K562 (cell line): ENCODE measurements at regions not wholly inside any gene's neighbourhood (a gene's known extent, or its start where the extent isn't known, plus 50 kb on each side); places are given as distances from the start of the nearest gene placed in this dataset.

Source experiments
- ATAC-seq: fragments of 200-7000 bp; cut with Tn5 transposase; 3 replicates; pipeline ENCODE4 v1.9.1; 2020; ENCODE audit warnings: moderate library complexity
- BruUV-seq: library from RNA; stranded (reverse); fragments of 400-500 nt; replicated peaks from 2 replicates; lab custom pipeline; 2021; lab: Mats Ljungman, UMichigan
- CTCF ChIA-PET: fragments of 300-600 bp; formaldehyde crosslinking; extraction: SDS; loops from one replicate; lab custom pipeline; 2021; ENCODE audit warnings: low intra/inter-chr PET ratio; lab: Yijun Ruan, JAX
- POLR2A ChIA-PET: fragments of 300-600, 350-650 bp; sonication (Branson Sonifier 250); formaldehyde crosslinking; extraction: SDS; loops from one replicate; lab custom pipeline; 2021; ENCODE audit warnings: antibody characterized with exemption, inconsistent platforms; lab: Yijun Ruan, JAX
- DNase-seq, 4 experiments: peaks; one replicate each; pipeline versions ENCODE4 v3.0.0 to v3.0.0-alpha.2; 2011 to 2018; ENCODE audit warnings: low spot score in 3 of 4, mixed read lengths in 3 of 4; ENCODE audit errors: extremely low read depth in 1 of 4
- FAIRE-seq: peaks from 2 replicates; lab custom pipeline; 2011; peaks lifted over from hg19 to GRCh38; lab: Jason Lieb, UNC
- H2AFZ ChIP-seq: 2 replicates; pipeline ENCODE4 v1.6.0; 2011; ENCODE audit warnings: low read depth, low read length, control low read depth, inconsistent platforms
- H3K27ac ChIP-seq: fragments of 200-600 bp; 3 replicates; pipeline ENCODE4 v1.8.0; 2011; ENCODE audit warnings: low read depth, mild to moderate bottlenecking, control low read depth, inconsistent platforms, low read length, moderate library complexity, mixed read lengths; ENCODE audit errors: extremely low read depth
- H3K27me3 ChIP-seq, 2 experiments: fragments of 300-600 bp in 1 of 2; 2 replicates in 1 of 2; 3 replicates in 1 of 2; pipeline versions ENCODE4 v1.6.0 to v1.8.0; 2011; ENCODE audit warnings: inconsistent platforms in 2 of 2, low read length in 2 of 2, mild to moderate bottlenecking in 1 of 2, mixed read lengths in 1 of 2, moderate library complexity in 1 of 2; ENCODE audit not compliant: control insufficient read depth in 2 of 2, insufficient read depth in 2 of 2
- H3K36me3 ChIP-seq: fragments of 300-600 bp; 3 replicates; pipeline ENCODE4 v1.8.0; 2011; ENCODE audit warnings: mild to moderate bottlenecking, low read length, inconsistent platforms; ENCODE audit not compliant: control insufficient read depth, insufficient read depth
- H3K4me1 ChIP-seq, 2 experiments: fragments of 200-600 bp in 1 of 2; replicated peaks in 1 of 2; 2 replicates in 1 of 2; 3 replicates in 1 of 2; pipeline versions ENCODE4 v1.5.1 to v1.8.0; 2011; ENCODE audit warnings: inconsistent platforms in 2 of 2, low read length in 2 of 2, mild to moderate bottlenecking in 1 of 2, mixed read lengths in 1 of 2, moderate library complexity in 1 of 2; ENCODE audit not compliant: control insufficient read depth in 2 of 2, insufficient read depth in 2 of 2
- H3K4me2 ChIP-seq: 2 replicates; pipeline ENCODE4 v1.6.1; 2011; ENCODE audit warnings: low read length, control low read depth, inconsistent platforms, mixed read lengths; ENCODE audit not compliant: insufficient read depth
- H3K4me3 ChIP-seq: fragments of 200-600 bp; sonication (generic), shearing (Covaris generic); 2 replicates; pipeline ENCODE4 v1.5.1; 2016; ENCODE audit warnings: control low read depth, inconsistent platforms
- H3K79me2 ChIP-seq: fragments of 200-600 bp; 3 replicates; pipeline ENCODE4 v1.8.0; 2011; ENCODE audit warnings: low read length, inconsistent platforms; ENCODE audit not compliant: control insufficient read depth, insufficient read depth
- H3K9ac ChIP-seq, 2 experiments: 2 replicates each; pipeline versions ENCODE4 v1.6.0 to v1.6.1; 2011; ENCODE audit warnings: low read depth in 2 of 2, low read length in 2 of 2, control low read depth in 1 of 2, inconsistent platforms in 1 of 2, mild to moderate bottlenecking in 1 of 2, mixed read lengths in 1 of 2; ENCODE audit not compliant: insufficient read depth in 1 of 2
- H3K9me1 ChIP-seq: one replicate; pipeline ENCODE4 v1.6.0; 2011; ENCODE audit warnings: inconsistent platforms, mild to moderate bottlenecking, low read length, moderate library complexity; ENCODE audit not compliant: control insufficient read depth, insufficient read depth
- H3K9me3 ChIP-seq: replicated peaks from 2 replicates; pipeline ENCODE4 v1.5.1; 2011; ENCODE audit warnings: low read depth, low read length, inconsistent platforms; ENCODE audit not compliant: control insufficient read depth, insufficient read depth
- H4K20me1 ChIP-seq: replicated peaks from 2 replicates; pipeline ENCODE4 v1.6.1; 2011; ENCODE audit warnings: low read length, inconsistent platforms, mixed read lengths; ENCODE audit not compliant: control insufficient read depth, insufficient read depth
- FOXP1 ChIP-seq: sonication (generic); formaldehyde crosslinking; IDR thresholded peaks from 2 replicates; pipeline ENCODE4 v1.8.0; 2022; ENCODE audit warnings: mild to moderate bottlenecking, missing genetic modification reagents
- NCOR1 ChIP-seq: fragments of 450-650 bp; IDR thresholded peaks from 2 replicates; pipeline ENCODE4 v1.6.1; 2016; ENCODE audit warnings: mild to moderate bottlenecking, moderate library complexity
- THAP7 ChIP-seq: fragments of 250-450 bp; sonication (Bioruptor Pico); IDR thresholded peaks from 2 replicates; pipeline ENCODE4 v1.5.0; 2021
- TRIM24 ChIP-seq, 2 experiments: fragments of 450-650 bp; IDR thresholded peaks; 2 replicates each; pipeline ENCODE4 v1.6.1; 2016
- U2AF1 ChIP-seq: fragments of 200-400 bp; formaldehyde crosslinking; optimal IDR thresholded peaks from 2 replicates; pipeline ENCODE3; 2017; ENCODE audit warnings: mild to moderate bottlenecking, low read depth, low read length, moderate library complexity
- ZNF436 ChIP-seq: fragments of 250-450, 450-650 bp; sonication (Bioruptor Pico); formaldehyde crosslinking; IDR thresholded peaks from 2 replicates; pipeline ENCODE4 v1.7.0; 2020; ENCODE audit warnings: mild to moderate bottlenecking
- ZNF609 ChIP-seq: sonication (generic); formaldehyde crosslinking; IDR thresholded peaks from 2 replicates; pipeline ENCODE4 v1.8.1; 2023; ENCODE audit warnings: missing genetic modification reagents, mild to moderate bottlenecking, borderline replicate concordance
- ZNF79 ChIP-seq: fragments of 250-450 bp; sonication (Bioruptor Pico); IDR thresholded peaks from 2 replicates; pipeline ENCODE4 v1.4.0; 2020; ENCODE audit warnings: low read depth, mild to moderate bottlenecking, moderate library complexity
- WGBS: fragments of 100-300 bp; shearing (Covaris generic); methylation state at CpG from one replicate; pipeline ENCODE4 v1.1.6; 2016; ENCODE audit warnings: low coverage, mixed read lengths; ENCODE audit not compliant: insufficient coverage; ENCODE audit errors: missing lambda C conversion rate; 5-methylcytosine and 5-hydroxymethylcytosine counted together
- in situ Hi-C: fragments of 300-500 bp; cut with MboI; formaldehyde crosslinking; loops from 4 replicates; pipeline ENCODE4 v1.15.0; 2018; ENCODE audit warnings: inconsistent platforms, mixed read lengths
- intact Hi-C: fragments of 100-400 bp; cut with micrococcal nuclease; formaldehyde crosslinking; loops from 2 replicates; pipeline ENCODE4 v1.14.2; 2022
- TF ChIP-seq, protein P1 (sequence below): fragments of 250-450 bp; sonication (Bioruptor Pico); IDR thresholded peaks from 2 replicates; pipeline ENCODE4 v1.8.0; 2022; ENCODE audit warnings: moderate library complexity, mild to moderate bottlenecking, inconsistent platforms
- TF ChIP-seq, protein P2 (sequence below): fragments of 250-450 bp; sonication (Bioruptor Pico); IDR thresholded peaks from 2 replicates; pipeline ENCODE4 v1.4.0; 2020; ENCODE audit warnings: mild to moderate bottlenecking, moderate library complexity
- TF ChIP-seq, protein P3 (sequence below): fragments of 450-650 bp; IDR thresholded peaks from 2 replicates; pipeline ENCODE4 v1.7.0; 2016; ENCODE audit warnings: borderline replicate concordance

DNA sequence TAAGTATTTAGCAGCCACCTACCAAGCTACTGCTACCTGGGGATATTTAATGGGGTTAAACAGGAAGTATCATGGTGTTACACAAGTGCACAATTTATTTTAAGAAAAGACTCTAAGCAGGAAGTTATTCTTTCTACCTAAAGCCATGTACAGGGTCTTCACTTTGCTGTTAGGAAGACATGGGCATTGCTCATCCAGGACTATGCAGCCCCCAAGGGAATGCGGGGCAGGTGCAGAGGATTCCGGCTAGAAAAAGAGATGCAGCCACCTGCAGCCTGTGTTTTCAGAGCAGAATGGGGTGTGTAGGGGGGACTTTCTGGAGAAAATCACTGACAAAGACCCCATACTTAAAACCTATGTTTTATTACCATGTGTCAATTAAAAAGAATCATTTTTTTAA, 399.1 kb upstream of the NOX3 start (continued):
- TF ChIP-seq ZNF79 (CRISPR knock-in tag) = no peak
- no peak for TF ChIP-seq NCOR1
- TF ChIP-seq, protein P1, sequence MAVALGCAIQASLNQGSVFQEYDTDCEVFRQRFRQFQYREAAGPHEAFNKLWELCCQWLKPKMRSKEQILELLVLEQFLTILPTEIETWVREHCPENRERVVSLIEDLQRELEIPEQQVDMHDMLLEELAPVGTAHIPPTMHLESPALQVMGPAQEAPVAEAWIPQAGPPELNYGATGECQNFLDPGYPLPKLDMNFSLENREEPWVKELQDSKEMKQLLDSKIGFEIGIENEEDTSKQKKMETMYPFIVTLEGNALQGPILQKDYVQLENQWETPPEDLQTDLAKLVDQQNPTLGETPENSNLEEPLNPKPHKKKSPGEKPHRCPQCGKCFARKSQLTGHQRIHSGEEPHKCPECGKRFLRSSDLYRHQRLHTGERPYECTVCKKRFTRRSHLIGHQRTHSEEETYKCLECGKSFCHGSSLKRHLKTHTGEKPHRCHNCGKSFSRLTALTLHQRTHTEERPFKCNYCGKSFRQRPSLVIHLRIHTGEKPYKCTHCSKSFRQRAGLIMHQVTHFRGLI (CRISPR knock-in tag) = no peak
- TF ChIP-seq, protein P2, sequence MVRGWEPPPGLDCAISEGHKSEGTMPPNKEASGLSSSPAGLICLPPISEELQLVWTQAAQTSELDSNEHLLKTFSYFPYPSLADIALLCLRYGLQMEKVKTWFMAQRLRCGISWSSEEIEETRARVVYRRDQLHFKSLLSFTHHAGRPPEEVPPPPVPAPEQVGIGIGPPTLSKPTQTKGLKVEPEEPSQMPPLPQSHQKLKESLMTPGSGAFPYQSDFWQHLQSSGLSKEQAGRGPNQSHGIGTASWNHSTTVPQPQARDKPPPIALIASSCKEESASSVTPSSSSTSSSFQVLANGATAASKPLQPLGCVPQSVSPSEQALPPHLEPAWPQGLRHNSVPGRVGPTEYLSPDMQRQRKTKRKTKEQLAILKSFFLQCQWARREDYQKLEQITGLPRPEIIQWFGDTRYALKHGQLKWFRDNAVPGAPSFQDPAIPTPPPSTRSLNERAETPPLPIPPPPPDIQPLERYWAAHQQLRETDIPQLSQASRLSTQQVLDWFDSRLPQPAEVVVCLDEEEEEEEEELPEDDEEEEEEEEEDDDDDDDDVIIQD (CRISPR knock-in tag) = no peak

GRCh38 chr6:155853011-155853410, 397.4 kb upstream of the NOX3 start:
- Histone ChIP-seq H3K27me3 (no peaks in the 10 kb centered on the region), H3K9ac (no peak overlapping the region), H4K20me1 (no peaks in the 10 kb centered on the region), H3K9me1 (no peaks in the 10 kb centered on the region), H3K4me2 (no peak overlapping the region), H2AFZ (no peak overlapping the region), H3K4me3 (no peak overlapping the region), H3K36me3 (no peaks in the 10 kb centered on the region), H3K79me2 (no peaks in the 10 kb centered on the region), H3K4me1 (no peaks in the 10 kb centered on the region), H3K27ac (no peak overlapping the region), H3K9me3 (no peaks in the 10 kb centered on the region)
- BruUV-seq = no TSS peak
- DNase-seq = no peak
- intact Hi-C loops (no loop called here), in situ Hi-C loops (no loop called here)
- ATAC-seq = no peak
- ChIA-PET CTCF (no interaction called here), POLR2A (no interaction called here)
- WGBS = 0% methylated on average over 2 of the region's 2 CpGs
- no peak for FAIRE-seq
- TF ChIP-seq FOXP1 (no peak), ZNF436 (CRISPR knock-in tag) (no peak), TRIM24 (IDR thresholded peaks at IDR 0.05) (no peak), U2AF1 (no peak), ZNF609 (CRISPR knock-in tag) (no peak), THAP7 (CRISPR knock-in tag) (no peak)
- TF ChIP-seq, protein P3, sequence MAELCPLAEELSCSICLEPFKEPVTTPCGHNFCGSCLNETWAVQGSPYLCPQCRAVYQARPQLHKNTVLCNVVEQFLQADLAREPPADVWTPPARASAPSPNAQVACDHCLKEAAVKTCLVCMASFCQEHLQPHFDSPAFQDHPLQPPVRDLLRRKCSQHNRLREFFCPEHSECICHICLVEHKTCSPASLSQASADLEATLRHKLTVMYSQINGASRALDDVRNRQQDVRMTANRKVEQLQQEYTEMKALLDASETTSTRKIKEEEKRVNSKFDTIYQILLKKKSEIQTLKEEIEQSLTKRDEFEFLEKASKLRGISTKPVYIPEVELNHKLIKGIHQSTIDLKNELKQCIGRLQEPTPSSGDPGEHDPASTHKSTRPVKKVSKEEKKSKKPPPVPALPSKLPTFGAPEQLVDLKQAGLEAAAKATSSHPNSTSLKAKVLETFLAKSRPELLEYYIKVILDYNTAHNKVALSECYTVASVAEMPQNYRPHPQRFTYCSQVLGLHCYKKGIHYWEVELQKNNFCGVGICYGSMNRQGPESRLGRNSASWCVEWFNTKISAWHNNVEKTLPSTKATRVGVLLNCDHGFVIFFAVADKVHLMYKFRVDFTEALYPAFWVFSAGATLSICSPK = no peak
